IMR-90 (cell line): ENCODE measurements at regions not wholly inside any gene's neighbourhood (a gene's known extent, or its start where the extent isn't known, plus 50 kb on each side); places are given as distances from the start of the nearest gene placed in this dataset.
"Not testable (repeated sequence)": the region's sequence is repeated elsewhere in the genome, so short reads cannot be mapped to it uniquely, and the experiment has no call there.

ENCODE experiments used
- ATAC-seq: fragments of 200-7000 bp; cut with Tn5 transposase; 2 replicates; pipeline ENCODE4 v1.9.1; 2020; ENCODE audit warnings: low read depth, mild to moderate bottlenecking, moderate library complexity
- BruUV-seq: library from RNA; stranded (reverse); fragments of 400-500 nt; replicated peaks from 2 replicates; lab custom pipeline; 2021; lab: Mats Ljungman, UMichigan
- CTCF ChIA-PET: fragments of 300-600 bp; formaldehyde crosslinking; extraction: SDS; loops from one replicate; lab custom pipeline; 2021; ENCODE audit warnings: antibody characterized with exemption; lab: Yijun Ruan, JAX
- POLR2A ChIA-PET: fragments of 300-600 bp; sonication (Branson Sonifier 250); formaldehyde crosslinking; loops from one replicate; lab custom pipeline; 2022; ENCODE audit warnings: antibody characterized with exemption; ENCODE audit not compliant: unreplicated experiment; lab: Charles Lee
- DNase-seq: peaks from one replicate; pipeline ENCODE4 v3.0.0; 2013
- H2AFZ ChIP-seq: replicated peaks from 2 replicates; pipeline ENCODE3; 2013; ENCODE audit warnings: low read length, mild to moderate bottlenecking; ENCODE audit not compliant: poor library complexity
- H2AK5ac ChIP-seq: 2 replicates; pipeline ENCODE4 v1.6.1; 2013; ENCODE audit warnings: low read depth, low read length, inconsistent platforms
- H2AK9ac ChIP-seq: replicated peaks from 2 replicates; pipeline ENCODE3; 2013; ENCODE audit warnings: mild to moderate bottlenecking, low read depth, low read length, moderate library complexity; ENCODE audit not compliant: poor library complexity
- H2BK120ac ChIP-seq: 2 replicates; pipeline ENCODE4 v1.6.1; 2013; ENCODE audit warnings: low read depth, low read length, inconsistent platforms
- H2BK15ac ChIP-seq: 3 replicates; pipeline ENCODE4 v1.6.1; 2013; ENCODE audit warnings: low read depth, low read length, inconsistent platforms
- H2BK20ac ChIP-seq: 2 replicates; pipeline ENCODE4 v1.6.1; 2013; ENCODE audit warnings: low read depth, mild to moderate bottlenecking, inconsistent platforms, low read length, moderate library complexity
- H2BK5ac ChIP-seq: 2 replicates; pipeline ENCODE4 v1.6.1; 2013; ENCODE audit warnings: mild to moderate bottlenecking, low read depth, low read length, inconsistent platforms; ENCODE audit not compliant: poor library complexity, severe bottlenecking
- H3K14ac ChIP-seq: replicated peaks from 2 replicates; pipeline ENCODE4 v1.6.1; 2013; ENCODE audit warnings: low read depth, low read length, inconsistent platforms
- H3K18ac ChIP-seq: 2 replicates; pipeline ENCODE4 v1.6.1; 2013; ENCODE audit warnings: low read depth, low read length, control low read depth
- H3K23ac ChIP-seq: 2 replicates; pipeline ENCODE4 v1.6.1; 2013; ENCODE audit warnings: low read depth, low read length, inconsistent platforms
- H3K27ac ChIP-seq: 2 replicates; pipeline ENCODE4 v1.5.1; 2013; ENCODE audit warnings: mild to moderate bottlenecking, control low read depth, low read length; ENCODE audit not compliant: insufficient read depth
- H3K27me3 ChIP-seq: 2 replicates; pipeline ENCODE4 v1.6.1; 2013; ENCODE audit warnings: low read length; ENCODE audit not compliant: control insufficient read depth, insufficient read depth
- H3K36me3 ChIP-seq: 2 replicates; pipeline ENCODE4 v1.6.1; 2013; ENCODE audit warnings: low read length, mixed read lengths; ENCODE audit not compliant: control insufficient read depth, insufficient read depth
- H3K4ac ChIP-seq: 2 replicates; pipeline ENCODE4 v1.6.1; 2013; ENCODE audit warnings: low read depth, low read length, inconsistent platforms
- H3K4me1 ChIP-seq: 2 replicates; pipeline ENCODE4 v1.6.1; 2013; ENCODE audit warnings: low read length, mixed read lengths; ENCODE audit not compliant: control insufficient read depth, insufficient read depth
- H3K4me2 ChIP-seq: 2 replicates; pipeline ENCODE4 v1.6.1; 2013; ENCODE audit warnings: low read depth, mild to moderate bottlenecking, control low read depth, low read length, moderate library complexity
- H3K4me3 ChIP-seq: 2 replicates; pipeline ENCODE4 v1.5.1; 2013; ENCODE audit warnings: low read depth, mild to moderate bottlenecking, control low read depth, low read length, moderate library complexity; ENCODE audit not compliant: insufficient read depth
- H3K56ac ChIP-seq: 2 replicates; pipeline ENCODE4 v1.6.1; 2013; ENCODE audit warnings: low read length, inconsistent platforms; ENCODE audit not compliant: insufficient read depth; ENCODE audit errors: extremely low read depth
- H3K79me1 ChIP-seq, 2 experiments: 2 replicates each; pipeline ENCODE4 v1.6.1; 2013; ENCODE audit warnings: low read length in 2 of 2, inconsistent platforms in 1 of 2, low read depth in 1 of 2
- H3K9ac ChIP-seq: 2 replicates; pipeline ENCODE4 v1.6.1; 2013; ENCODE audit warnings: low read depth, low read length, control low read depth
- H3K9me1 ChIP-seq: 2 replicates; pipeline ENCODE4 v1.6.1; 2013; ENCODE audit warnings: low read length, inconsistent platforms; ENCODE audit not compliant: insufficient read depth
- H3K9me3 ChIP-seq: 2 replicates; pipeline ENCODE4 v1.6.1; 2013; ENCODE audit warnings: low read length; ENCODE audit not compliant: control insufficient read depth, insufficient read depth
- H4K20me1 ChIP-seq: 2 replicates; pipeline ENCODE4 v1.6.1; 2013; ENCODE audit warnings: low read length, inconsistent platforms; ENCODE audit not compliant: insufficient read depth
- H4K5ac ChIP-seq: 2 replicates; pipeline ENCODE4 v1.6.1; 2013; ENCODE audit warnings: mild to moderate bottlenecking, low read depth, low read length, control low read depth
- H4K8ac ChIP-seq, 2 experiments: 2 replicates each; pipeline ENCODE4 v1.6.1; 2013; ENCODE audit warnings: low read depth in 2 of 2, low read length in 2 of 2, control low read depth in 1 of 2, inconsistent platforms in 1 of 2
- H4K91ac ChIP-seq: 2 replicates; pipeline ENCODE4 v1.6.1; 2013; ENCODE audit warnings: low read depth, low read length, inconsistent platforms; ENCODE audit not compliant: insufficient read depth
- WGBS, 2 experiments: methylation state at CpG; one replicate each; pipeline versions ENCODE4 v1.1.5 to v1.1.7; 2013; ENCODE audit warnings: missing lambda C conversion rate in 2 of 2; ENCODE audit not compliant: insufficient read length in 1 of 2; ENCODE audit errors: extremely low coverage in 2 of 2; 5-methylcytosine and 5-hydroxymethylcytosine counted together
- dilution Hi-C: fragments of 300-500 bp; cut with HindIII; formaldehyde crosslinking; loops from one replicate; pipeline ENCODE4 v1.14.3; 2018; ENCODE audit warnings: low sequenced_read_pairs; ENCODE audit not compliant: unreplicated experiment
- in situ Hi-C: fragments of 300-500 bp; cut with MboI; formaldehyde crosslinking; loops from 3 replicates; pipeline ENCODE4 v1.14.3; 2019; ENCODE audit warnings: low sequenced_read_pairs, inconsistent platforms, mixed read lengths
- intact Hi-C: fragments of 100-400 bp; cut with micrococcal nuclease; formaldehyde crosslinking; loops from 2 replicates; pipeline ENCODE4 v1.10.0; 2022

DNA sequence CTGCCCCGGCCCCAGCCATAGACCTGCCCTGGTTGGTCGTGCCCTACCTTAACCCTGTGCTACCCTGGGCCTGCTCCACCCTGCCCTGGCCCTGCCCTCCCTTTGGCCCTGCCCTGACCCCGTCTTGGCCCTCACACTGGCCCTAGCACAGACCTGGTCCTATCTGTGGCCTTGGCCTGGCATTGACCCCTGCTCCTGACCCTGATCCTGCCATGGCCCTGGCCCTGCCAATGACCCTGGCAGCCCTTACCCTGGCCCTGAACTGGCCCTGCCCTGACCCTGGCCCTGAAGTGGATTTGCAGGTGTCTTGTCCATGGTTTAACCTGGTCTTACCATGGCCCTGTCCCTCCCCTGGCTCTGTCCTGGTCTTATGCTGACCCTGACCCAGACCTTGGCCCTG, 1894.1 kb downstream of the FOXD4L5 start:
- not testable (repeated sequence) for ATAC-seq
- no CpG with 5 or more reads among the region's 3 CpGs for WGBS, 2 experiments

DNA sequence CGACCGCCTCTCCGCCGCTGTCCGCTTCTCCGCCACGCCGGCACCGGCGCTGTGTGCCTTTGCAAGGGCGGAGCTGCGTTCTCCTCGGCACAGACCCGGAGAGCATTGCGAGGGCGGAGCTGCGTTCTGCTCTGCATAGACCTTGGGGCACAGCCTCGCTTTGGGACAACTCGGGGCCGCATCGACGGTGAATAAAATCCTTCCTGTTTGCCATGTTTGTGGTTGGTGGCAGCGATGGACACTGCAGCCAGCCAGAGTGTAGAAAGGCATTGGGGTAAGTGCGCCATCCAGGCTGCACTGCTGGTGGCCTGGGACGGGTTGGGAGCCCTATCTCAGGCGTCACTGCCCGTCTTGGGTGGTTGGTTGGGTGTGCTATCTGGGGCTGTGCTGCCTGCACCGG, 1899.5 kb downstream of the FOXD4L5 start:
- H3K56ac ChIP-seq, H3K27ac ChIP-seq, H2BK5ac ChIP-seq, in situ Hi-C loops, H3K9me3 ChIP-seq, H2BK20ac ChIP-seq, H3K9me1 ChIP-seq, H4K5ac ChIP-seq, H2AK9ac ChIP-seq, H2AFZ ChIP-seq, H2BK15ac ChIP-seq, H3K18ac ChIP-seq, H3K4me1 ChIP-seq, intact Hi-C loops, H3K23ac ChIP-seq, H4K91ac ChIP-seq, H3K4me2 ChIP-seq, H3K14ac ChIP-seq, DNase-seq, POLR2A ChIA-PET, H3K4ac ChIP-seq, dilution Hi-C loops, H3K79me1 ChIP-seq, H4K20me1 ChIP-seq, ATAC-seq, H3K36me3 ChIP-seq, H2BK120ac ChIP-seq, H3K27me3 ChIP-seq, H4K8ac ChIP-seq, H3K4me3 ChIP-seq, CTCF ChIA-PET, H3K9ac ChIP-seq, H2AK5ac ChIP-seq, BruUV-seq: not testable (repeated sequence)
- WGBS, 2 experiments = no CpG with 5 or more reads among the region's 28 CpGs

More for the DNA sequence above, 1894.1 kb downstream of the FOXD4L5 start:
- H3K9ac ChIP-seq, H3K18ac ChIP-seq, H2BK15ac ChIP-seq, H3K14ac ChIP-seq, H4K20me1 ChIP-seq, H2BK5ac ChIP-seq, dilution Hi-C loops, DNase-seq, CTCF ChIA-PET, H2AFZ ChIP-seq, BruUV-seq, H2AK5ac ChIP-seq, H2AK9ac ChIP-seq, intact Hi-C loops, H2BK20ac ChIP-seq, POLR2A ChIA-PET, H3K36me3 ChIP-seq, H3K9me3 ChIP-seq, H3K4me3 ChIP-seq, H3K9me1 ChIP-seq, H4K5ac ChIP-seq, H3K4me2 ChIP-seq, H3K27me3 ChIP-seq, H3K4me1 ChIP-seq, H2BK120ac ChIP-seq, H3K79me1 ChIP-seq, H3K56ac ChIP-seq, H3K27ac ChIP-seq, H3K4ac ChIP-seq, H4K8ac ChIP-seq, H4K91ac ChIP-seq, H3K23ac ChIP-seq, in situ Hi-C loops: not testable (repeated sequence)
